ENCODE measurements at regions not wholly inside any gene's neighbourhood (a gene's known extent, or its start where the extent isn't known, plus 50 kb on each side); places are given as distances from the start of the nearest gene placed in this dataset.

- TF ChIP-seq CTCF (IDR thresholded peaks at IDR 0.05) (no peak), ZNF281 (CRISPR knock-in tag; IDR thresholded peaks at IDR 0.05) (no peak), IRF2 (CRISPR knock-in tag; IDR thresholded peaks at IDR 0.05; ENCODE audit: borderline replicate concordance, low read depth) (no peak), ATF3 (CRISPR knock-in tag; conservative IDR thresholded peaks at IDR 0.05) (no peak), NR1H2 (CRISPR knock-in tag; IDR thresholded peaks at IDR 0.05) (no peak), FOXJ3 (CRISPR knock-in tag; IDR thresholded peaks at IDR 0.05; ENCODE audit: borderline replicate concordance) (no peak), HMGXB4 (CRISPR knock-in tag; IDR thresholded peaks at IDR 0.05) (no peak), NFYB (CRISPR knock-in tag; conservative IDR thresholded peaks at IDR 0.05; ENCODE audit: low read depth) (no peak), SP1 (CRISPR knock-in tag; conservative IDR thresholded peaks at IDR 0.05) (no peak)
Observed at GRCh38 chr5:24963611-24964010, 318.8 kb upstream of the CDH10 start.

All from WTC11 (cell line).